Hepatic stellate cell (primary cell): ENCODE measurements at regions not wholly inside any gene's neighbourhood (a gene's known extent, or its start where the extent isn't known, plus 50 kb on each side); places are given as distances from the start of the nearest gene placed in this dataset.
"Not testable (repeated sequence)": the region's sequence is repeated elsewhere in the genome, so short reads cannot be mapped to it uniquely, and the experiment has no call there.

Experiments
- DNase-seq: peaks from one replicate; pipeline ENCODE4 v3.0.0; 2011; ENCODE audit warnings: low spot score

DNA sequence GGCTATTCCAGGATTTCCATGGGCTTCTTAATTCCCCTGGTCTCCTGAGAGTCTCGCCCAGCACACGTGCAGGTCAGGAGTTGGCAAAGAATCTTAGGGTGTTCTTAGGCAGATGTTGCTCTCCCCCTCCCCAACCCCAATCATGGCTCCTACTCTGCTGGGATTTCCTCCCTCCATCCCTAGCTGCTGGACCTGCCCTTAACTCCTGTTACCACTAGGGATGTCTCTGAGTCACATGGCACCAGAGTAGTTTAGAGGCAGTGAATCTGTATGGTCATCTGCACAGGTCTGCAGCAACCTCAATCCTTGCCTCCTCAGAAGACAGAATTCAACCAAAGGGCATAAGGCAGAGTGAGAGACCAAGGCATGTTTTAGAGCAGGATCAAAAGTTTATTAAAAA lies 51.8 kb upstream of the CHST3 start:
- peak; percentile 31 for DNase-seq

DNA sequence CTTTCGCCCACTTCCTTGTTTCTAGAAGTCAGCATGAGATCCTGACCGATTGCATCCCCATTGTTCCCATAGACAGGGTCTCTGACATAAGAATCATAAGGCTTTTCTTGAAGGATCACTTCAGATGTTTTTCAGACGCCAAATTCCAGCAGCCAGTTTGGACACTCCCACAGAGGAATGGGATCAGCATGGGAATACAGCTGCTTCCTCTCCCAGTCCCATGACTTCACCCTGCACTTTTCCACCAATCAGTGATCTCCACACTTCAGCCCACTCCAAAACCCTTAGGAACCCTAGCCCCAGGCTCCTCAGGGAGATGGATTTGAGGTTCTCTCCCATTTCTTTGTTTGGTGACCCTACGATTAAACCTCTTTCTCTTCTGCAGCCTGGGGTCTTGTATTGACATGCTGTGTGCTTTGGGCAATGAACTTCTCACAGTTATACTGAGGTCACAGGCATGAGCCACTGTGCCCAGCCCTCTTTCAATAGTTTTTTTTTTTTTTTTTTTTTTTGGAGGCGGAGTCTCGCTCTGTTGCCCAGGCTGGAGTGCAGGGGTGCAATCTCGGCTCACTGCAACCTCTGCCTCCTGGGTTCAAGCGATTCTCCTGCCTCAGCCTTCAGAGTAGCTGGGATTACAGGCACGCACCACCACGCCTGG lies 52.8 kb upstream of the CHST3 start:
- peak; percentile 48 for DNase-seq

GRCh38 chr10:71909399-71910083 lies 54.7 kb upstream of the CHST3 start:
- DNase-seq = no peak

- no peak for DNase-seq
Observed at GRCh38 chr10:71908998-71909397, 55.2 kb upstream of the CHST3 start.

DNA sequence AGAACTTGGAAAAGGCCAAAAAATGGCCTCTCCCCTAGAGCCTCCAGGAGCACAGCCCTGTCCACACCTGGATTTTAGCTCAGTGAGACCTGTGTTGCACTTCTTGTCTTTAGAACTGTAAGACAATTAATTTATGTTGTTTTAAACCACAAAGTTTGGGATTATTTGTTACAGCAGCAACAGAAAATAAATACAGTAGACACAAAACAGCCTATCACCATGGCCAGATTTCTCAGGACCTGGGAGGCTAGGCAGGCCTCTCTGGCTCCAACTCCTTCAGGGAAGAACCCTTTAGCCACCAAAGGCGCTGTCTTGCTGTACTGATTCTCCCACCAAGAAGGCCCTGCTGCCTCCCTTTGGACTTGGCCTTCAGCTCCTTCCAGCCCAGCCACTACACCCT lies 54.1 kb upstream of the PSAP start:
- DNase-seq = no peak

GRCh38 chr10:71903636-71904250 lies 52.7 kb upstream of the PSAP start:
- DNase-seq = not testable (repeated sequence)

DNA sequence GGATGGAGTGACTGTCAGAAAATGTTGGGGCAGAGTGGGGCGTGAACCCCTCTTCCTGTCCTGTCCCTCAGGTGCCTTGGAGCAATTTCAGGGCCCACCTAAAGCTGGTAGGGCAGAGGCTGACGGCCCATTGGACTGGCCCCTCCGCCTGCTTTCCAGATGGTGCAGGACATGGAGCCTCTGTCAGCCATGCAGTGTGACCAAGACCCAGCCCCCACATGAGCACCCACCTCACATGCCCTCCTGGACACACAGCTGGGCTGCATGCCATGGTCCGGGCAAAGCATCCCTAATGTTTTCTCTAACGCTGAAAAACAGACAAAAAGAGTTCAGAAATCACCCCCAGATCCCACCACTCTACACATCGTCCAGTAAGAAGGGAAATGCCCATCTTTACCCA lies 51.3 kb upstream of the PSAP start:
- DNase-seq = no peak
